IMR-90 (cell line): ENCODE measurements at regions not wholly inside any gene's neighbourhood (a gene's known extent, or its start where the extent isn't known, plus 50 kb on each side); places are given as distances from the start of the nearest gene placed in this dataset.

ENCODE experiments used
- ATAC-seq: fragments of 200-7000 bp; cut with Tn5 transposase; 2 replicates; pipeline ENCODE4 v1.9.1; 2020; ENCODE audit warnings: low read depth, mild to moderate bottlenecking, moderate library complexity
- BruUV-seq: library from RNA; stranded (reverse); fragments of 400-500 nt; replicated peaks from 2 replicates; lab custom pipeline; 2021; lab: Mats Ljungman, UMichigan
- CTCF ChIA-PET: fragments of 300-600 bp; formaldehyde crosslinking; extraction: SDS; loops from one replicate; lab custom pipeline; 2021; ENCODE audit warnings: antibody characterized with exemption; lab: Yijun Ruan, JAX
- POLR2A ChIA-PET: fragments of 300-600 bp; sonication (Branson Sonifier 250); formaldehyde crosslinking; loops from one replicate; lab custom pipeline; 2022; ENCODE audit warnings: antibody characterized with exemption; ENCODE audit not compliant: unreplicated experiment; lab: Charles Lee
- DNase-seq: peaks from one replicate; pipeline ENCODE4 v3.0.0; 2013
- H2AFZ ChIP-seq: replicated peaks from 2 replicates; pipeline ENCODE3; 2013; ENCODE audit warnings: low read length, mild to moderate bottlenecking; ENCODE audit not compliant: poor library complexity
- H2AK5ac ChIP-seq: 2 replicates; pipeline ENCODE4 v1.6.1; 2013; ENCODE audit warnings: low read depth, low read length, inconsistent platforms
- H2AK9ac ChIP-seq: replicated peaks from 2 replicates; pipeline ENCODE3; 2013; ENCODE audit warnings: mild to moderate bottlenecking, low read depth, low read length, moderate library complexity; ENCODE audit not compliant: poor library complexity
- H2BK120ac ChIP-seq: 2 replicates; pipeline ENCODE4 v1.6.1; 2013; ENCODE audit warnings: low read depth, low read length, inconsistent platforms
- H2BK15ac ChIP-seq: 3 replicates; pipeline ENCODE4 v1.6.1; 2013; ENCODE audit warnings: low read depth, low read length, inconsistent platforms
- H2BK20ac ChIP-seq: 2 replicates; pipeline ENCODE4 v1.6.1; 2013; ENCODE audit warnings: low read depth, mild to moderate bottlenecking, inconsistent platforms, low read length, moderate library complexity
- H2BK5ac ChIP-seq: 2 replicates; pipeline ENCODE4 v1.6.1; 2013; ENCODE audit warnings: mild to moderate bottlenecking, low read depth, low read length, inconsistent platforms; ENCODE audit not compliant: poor library complexity, severe bottlenecking
- H3K14ac ChIP-seq: replicated peaks from 2 replicates; pipeline ENCODE4 v1.6.1; 2013; ENCODE audit warnings: low read depth, low read length, inconsistent platforms
- H3K18ac ChIP-seq: 2 replicates; pipeline ENCODE4 v1.6.1; 2013; ENCODE audit warnings: low read depth, low read length, control low read depth
- H3K23ac ChIP-seq: 2 replicates; pipeline ENCODE4 v1.6.1; 2013; ENCODE audit warnings: low read depth, low read length, inconsistent platforms
- H3K27ac ChIP-seq: 2 replicates; pipeline ENCODE4 v1.5.1; 2013; ENCODE audit warnings: mild to moderate bottlenecking, control low read depth, low read length; ENCODE audit not compliant: insufficient read depth
- H3K27me3 ChIP-seq: 2 replicates; pipeline ENCODE4 v1.6.1; 2013; ENCODE audit warnings: low read length; ENCODE audit not compliant: control insufficient read depth, insufficient read depth
- H3K36me3 ChIP-seq: 2 replicates; pipeline ENCODE4 v1.6.1; 2013; ENCODE audit warnings: low read length, mixed read lengths; ENCODE audit not compliant: control insufficient read depth, insufficient read depth
- H3K4ac ChIP-seq: 2 replicates; pipeline ENCODE4 v1.6.1; 2013; ENCODE audit warnings: low read depth, low read length, inconsistent platforms
- H3K4me1 ChIP-seq: 2 replicates; pipeline ENCODE4 v1.6.1; 2013; ENCODE audit warnings: low read length, mixed read lengths; ENCODE audit not compliant: control insufficient read depth, insufficient read depth
- H3K4me2 ChIP-seq: 2 replicates; pipeline ENCODE4 v1.6.1; 2013; ENCODE audit warnings: low read depth, mild to moderate bottlenecking, control low read depth, low read length, moderate library complexity
- H3K4me3 ChIP-seq: 2 replicates; pipeline ENCODE4 v1.5.1; 2013; ENCODE audit warnings: low read depth, mild to moderate bottlenecking, control low read depth, low read length, moderate library complexity; ENCODE audit not compliant: insufficient read depth
- H3K56ac ChIP-seq: 2 replicates; pipeline ENCODE4 v1.6.1; 2013; ENCODE audit warnings: low read length, inconsistent platforms; ENCODE audit not compliant: insufficient read depth; ENCODE audit errors: extremely low read depth
- H3K79me1 ChIP-seq, 2 experiments: 2 replicates each; pipeline ENCODE4 v1.6.1; 2013; ENCODE audit warnings: low read length in 2 of 2, inconsistent platforms in 1 of 2, low read depth in 1 of 2
- H3K9ac ChIP-seq: 2 replicates; pipeline ENCODE4 v1.6.1; 2013; ENCODE audit warnings: low read depth, low read length, control low read depth
- H3K9me1 ChIP-seq: 2 replicates; pipeline ENCODE4 v1.6.1; 2013; ENCODE audit warnings: low read length, inconsistent platforms; ENCODE audit not compliant: insufficient read depth
- H3K9me3 ChIP-seq: 2 replicates; pipeline ENCODE4 v1.6.1; 2013; ENCODE audit warnings: low read length; ENCODE audit not compliant: control insufficient read depth, insufficient read depth
- H4K20me1 ChIP-seq: 2 replicates; pipeline ENCODE4 v1.6.1; 2013; ENCODE audit warnings: low read length, inconsistent platforms; ENCODE audit not compliant: insufficient read depth
- H4K5ac ChIP-seq: 2 replicates; pipeline ENCODE4 v1.6.1; 2013; ENCODE audit warnings: mild to moderate bottlenecking, low read depth, low read length, control low read depth
- H4K8ac ChIP-seq, 2 experiments: 2 replicates each; pipeline ENCODE4 v1.6.1; 2013; ENCODE audit warnings: low read depth in 2 of 2, low read length in 2 of 2, control low read depth in 1 of 2, inconsistent platforms in 1 of 2
- H4K91ac ChIP-seq: 2 replicates; pipeline ENCODE4 v1.6.1; 2013; ENCODE audit warnings: low read depth, low read length, inconsistent platforms; ENCODE audit not compliant: insufficient read depth
- BHLHE40 ChIP-seq: fragments of 150-350 bp; IDR thresholded peaks from 2 replicates; pipeline ENCODE4 v1.6.1; 2016; ENCODE audit warnings: mild to moderate bottlenecking, low read depth, low read length
- CHD1 ChIP-seq: IDR thresholded peaks from 2 replicates; pipeline ENCODE4 v1.6.1; 2012; ENCODE audit warnings: low read depth, low read length, improper control_type of control experiment
- FOS ChIP-seq: fragments of 150-350 bp; IDR thresholded peaks from 2 replicates; pipeline ENCODE4 v1.6.1; 2016; ENCODE audit warnings: low read depth, low read length
- MAFK ChIP-seq: IDR thresholded peaks from 2 replicates; pipeline ENCODE4 v1.6.1; 2012; ENCODE audit warnings: low read depth, low read length, improper control_type of control experiment
- MAZ ChIP-seq: IDR thresholded peaks from 2 replicates; pipeline ENCODE4 v1.6.1; 2012; ENCODE audit warnings: low read depth, mild to moderate bottlenecking, low read length, improper control_type of control experiment, moderate library complexity, borderline replicate concordance
- NFE2L2 ChIP-seq: fragments of 150-350 bp; IDR thresholded peaks from 2 replicates; pipeline ENCODE4 v1.6.1; 2016; ENCODE audit warnings: low read depth, mild to moderate bottlenecking, low read length
- RAD21 ChIP-seq: IDR thresholded peaks from 2 replicates; pipeline ENCODE4 v1.6.1; 2012; ENCODE audit warnings: low read length, improper control_type of control experiment
- RFX5 ChIP-seq: IDR thresholded peaks from 2 replicates; pipeline ENCODE4 v1.8.0; 2012; ENCODE audit warnings: low read depth, mild to moderate bottlenecking, low read length, moderate library complexity
- SMC3 ChIP-seq: fragments of 150-350 bp; IDR thresholded peaks from 2 replicates; pipeline ENCODE4 v1.6.1; 2016; ENCODE audit warnings: low read depth, mild to moderate bottlenecking, antibody characterized with exemption, low read length, moderate library complexity
- WGBS, 2 experiments: methylation state at CpG; one replicate each; pipeline versions ENCODE4 v1.1.5 to v1.1.7; 2013; ENCODE audit warnings: missing lambda C conversion rate in 2 of 2; ENCODE audit not compliant: insufficient read length in 1 of 2; ENCODE audit errors: extremely low coverage in 2 of 2; 5-methylcytosine and 5-hydroxymethylcytosine counted together
- dilution Hi-C: fragments of 300-500 bp; cut with HindIII; formaldehyde crosslinking; loops from one replicate; pipeline ENCODE4 v1.14.3; 2018; ENCODE audit warnings: low sequenced_read_pairs; ENCODE audit not compliant: unreplicated experiment
- in situ Hi-C: fragments of 300-500 bp; cut with MboI; formaldehyde crosslinking; loops from 3 replicates; pipeline ENCODE4 v1.14.3; 2019; ENCODE audit warnings: low sequenced_read_pairs, inconsistent platforms, mixed read lengths
- intact Hi-C: fragments of 100-400 bp; cut with micrococcal nuclease; formaldehyde crosslinking; loops from 2 replicates; pipeline ENCODE4 v1.10.0; 2022
- TF ChIP-seq, protein P1 (sequence below): fragments of 150-350 bp; IDR thresholded peaks from 2 replicates; pipeline ENCODE4 v1.6.1; 2017; ENCODE audit warnings: mild to moderate bottlenecking, antibody characterized with exemption, low read length, low read depth
- TF ChIP-seq, protein P2 (sequence below): conservative IDR thresholded peaks from 2 replicates; pipeline ENCODE4 v1.5.1; 2012; ENCODE audit warnings: mild to moderate bottlenecking, low read depth, low read length, improper control_type of control experiment
- TF ChIP-seq, protein P3 (sequence below): fragments of 150-350 bp; IDR thresholded peaks from 2 replicates; pipeline ENCODE4 v1.6.1; 2016; ENCODE audit warnings: low read depth, mild to moderate bottlenecking, low read length, moderate library complexity, borderline replicate concordance

DNA sequence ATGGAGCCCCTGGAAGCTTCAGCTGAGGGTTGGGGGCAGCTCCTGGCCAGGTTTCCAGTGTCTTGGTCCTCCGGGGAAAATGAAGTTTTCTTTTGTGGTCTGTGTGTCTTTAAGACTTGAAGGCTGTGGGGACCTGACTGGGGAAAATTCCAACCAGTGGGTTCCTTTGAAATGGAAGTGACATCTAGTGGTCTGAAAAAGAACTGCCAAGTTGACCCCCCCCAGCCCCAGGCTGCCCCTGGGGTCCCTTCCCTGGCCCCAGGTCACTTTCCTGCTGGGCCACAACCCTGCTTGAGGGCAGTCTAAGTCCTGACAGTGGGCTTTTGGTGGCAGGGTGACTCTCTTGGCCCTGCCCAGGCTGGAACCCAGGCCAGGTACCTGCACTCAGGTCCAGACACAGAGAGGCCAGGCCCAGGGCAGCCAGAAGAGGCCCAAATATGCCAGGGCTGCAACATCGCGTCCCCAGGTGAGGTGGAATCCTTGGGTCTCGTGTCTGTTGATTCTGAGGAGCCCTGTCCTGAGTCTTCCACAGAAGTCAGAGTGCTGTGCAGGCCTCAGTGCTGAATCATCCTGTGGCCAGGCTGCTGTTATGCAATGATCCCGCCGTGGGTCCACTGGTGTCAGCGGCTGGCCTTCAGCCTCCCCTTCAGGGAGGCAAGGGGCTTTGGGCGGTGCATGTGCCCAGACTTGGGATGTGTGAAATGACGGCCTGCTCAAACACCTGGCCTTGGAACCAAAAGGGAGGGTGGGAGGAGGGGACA is 68.4 kb downstream of the VEGFA start (continued):
- TF ChIP-seq RAD21 (peak; percentile 44), SMC3 (peak; percentile 44), FOS (peak; percentile 78), NFE2L2 (peak; percentile 86), MAZ (no peak), BHLHE40 (peak; percentile 77), RFX5 (no peak)

DNA sequence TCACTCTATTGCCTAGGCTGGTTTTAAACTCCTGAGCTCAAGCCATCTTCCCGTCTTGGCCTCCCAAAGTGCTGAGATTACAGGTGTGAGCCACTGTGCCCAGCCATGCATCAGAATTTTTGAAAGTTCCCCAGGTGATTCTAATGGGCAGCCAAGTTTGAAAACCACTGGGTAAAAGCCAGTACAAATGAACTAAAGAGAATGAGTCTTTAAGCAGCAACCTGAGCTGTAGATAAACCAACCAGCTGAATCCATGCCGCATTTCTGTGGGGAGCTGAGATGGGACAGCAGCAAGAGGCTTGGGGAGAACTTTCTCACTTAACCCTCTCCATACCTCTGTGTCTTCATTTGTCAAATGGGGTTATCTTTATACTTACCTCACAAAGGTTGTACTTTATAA is 67.5 kb downstream of the VEGFA start:
- dilution Hi-C loops: no loop called here
- no peak overlapping the region for H4K5ac ChIP-seq
- H2BK20ac ChIP-seq: peak overlapping the region; percentile 48; the same call in 1 of the 2 replicates
- no peaks in the 10 kb centered on the region for H3K79me1 ChIP-seq
- H2AK9ac ChIP-seq: no peak overlapping the region
- DNase-seq: no peak
- ChIA-PET CTCF (no interaction called here), POLR2A (no interaction called here)
- H3K9ac ChIP-seq: no peak overlapping the region
- H2AFZ ChIP-seq: no peak overlapping the region
- 0 out of 2 replicates have a peak overlapping the region, but pooled peaks have one; percentile 22 for H2AK5ac ChIP-seq
- no peak overlapping the region for H2BK5ac ChIP-seq
- H3K27ac ChIP-seq: no peak overlapping the region
- no peaks in the 10 kb centered on the region for H3K27me3 ChIP-seq
- no TSS peak for BruUV-seq
- H3K18ac ChIP-seq: peak overlapping the region; percentile 14; the same call in 1 of the 2 replicates
- H3K14ac ChIP-seq: no peak overlapping the region
- ATAC-seq: no peak
- in situ Hi-C loops: no loop called here
- H2BK120ac ChIP-seq: 0 out of 2 replicates have a peak overlapping the region, but pooled peaks have one; percentile 0
- H4K91ac ChIP-seq: peak overlapping the region; percentile 56; the same call in 1 of the 2 replicates
- no peaks in the 10 kb centered on the region for H3K9me3 ChIP-seq
- H3K4me3 ChIP-seq: no peak overlapping the region
- intact Hi-C loops: no loop called here
- H3K4me2 ChIP-seq: no peak overlapping the region
- H4K8ac ChIP-seq: no peak overlapping the region
- no peak overlapping the region for H3K23ac ChIP-seq
- peak overlapping the region; percentile 73; the same call in 1 of the 2 replicates for H3K4ac ChIP-seq
- H3K9me1 ChIP-seq: peaks cover 29% of the 10 kb centered on the region; the same call in 1 of the 2 replicates
- 33% methylated on average over 1 of the region's 2 CpGs; no CpG with 5 or more reads in 1 of the 2 experiments for WGBS, 2 experiments
- no peaks in the 10 kb centered on the region for H3K36me3 ChIP-seq
- H4K20me1 ChIP-seq: peaks cover 9% of the 10 kb centered on the region; the same call in 1 of the 2 replicates
- no peak overlapping the region for H3K56ac ChIP-seq
- H3K4me1 ChIP-seq: peaks cover 39% of the 10 kb centered on the region
- 0 out of 3 replicates have a peak overlapping the region, but pooled peaks have one; percentile 43 for H2BK15ac ChIP-seq
- TF ChIP-seq, protein P1, sequence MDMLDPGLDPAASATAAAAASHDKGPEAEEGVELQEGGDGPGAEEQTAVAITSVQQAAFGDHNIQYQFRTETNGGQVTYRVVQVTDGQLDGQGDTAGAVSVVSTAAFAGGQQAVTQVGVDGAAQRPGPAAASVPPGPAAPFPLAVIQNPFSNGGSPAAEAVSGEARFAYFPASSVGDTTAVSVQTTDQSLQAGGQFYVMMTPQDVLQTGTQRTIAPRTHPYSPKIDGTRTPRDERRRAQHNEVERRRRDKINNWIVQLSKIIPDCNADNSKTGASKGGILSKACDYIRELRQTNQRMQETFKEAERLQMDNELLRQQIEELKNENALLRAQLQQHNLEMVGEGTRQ: no peak
- TF ChIP-seq CHD1: no peak
- TF ChIP-seq, protein P2, sequence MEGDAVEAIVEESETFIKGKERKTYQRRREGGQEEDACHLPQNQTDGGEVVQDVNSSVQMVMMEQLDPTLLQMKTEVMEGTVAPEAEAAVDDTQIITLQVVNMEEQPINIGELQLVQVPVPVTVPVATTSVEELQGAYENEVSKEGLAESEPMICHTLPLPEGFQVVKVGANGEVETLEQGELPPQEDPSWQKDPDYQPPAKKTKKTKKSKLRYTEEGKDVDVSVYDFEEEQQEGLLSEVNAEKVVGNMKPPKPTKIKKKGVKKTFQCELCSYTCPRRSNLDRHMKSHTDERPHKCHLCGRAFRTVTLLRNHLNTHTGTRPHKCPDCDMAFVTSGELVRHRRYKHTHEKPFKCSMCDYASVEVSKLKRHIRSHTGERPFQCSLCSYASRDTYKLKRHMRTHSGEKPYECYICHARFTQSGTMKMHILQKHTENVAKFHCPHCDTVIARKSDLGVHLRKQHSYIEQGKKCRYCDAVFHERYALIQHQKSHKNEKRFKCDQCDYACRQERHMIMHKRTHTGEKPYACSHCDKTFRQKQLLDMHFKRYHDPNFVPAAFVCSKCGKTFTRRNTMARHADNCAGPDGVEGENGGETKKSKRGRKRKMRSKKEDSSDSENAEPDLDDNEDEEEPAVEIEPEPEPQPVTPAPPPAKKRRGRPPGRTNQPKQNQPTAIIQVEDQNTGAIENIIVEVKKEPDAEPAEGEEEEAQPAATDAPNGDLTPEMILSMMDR: no peak
- no peak for TF ChIP-seq MAFK
- TF ChIP-seq, protein P3, sequence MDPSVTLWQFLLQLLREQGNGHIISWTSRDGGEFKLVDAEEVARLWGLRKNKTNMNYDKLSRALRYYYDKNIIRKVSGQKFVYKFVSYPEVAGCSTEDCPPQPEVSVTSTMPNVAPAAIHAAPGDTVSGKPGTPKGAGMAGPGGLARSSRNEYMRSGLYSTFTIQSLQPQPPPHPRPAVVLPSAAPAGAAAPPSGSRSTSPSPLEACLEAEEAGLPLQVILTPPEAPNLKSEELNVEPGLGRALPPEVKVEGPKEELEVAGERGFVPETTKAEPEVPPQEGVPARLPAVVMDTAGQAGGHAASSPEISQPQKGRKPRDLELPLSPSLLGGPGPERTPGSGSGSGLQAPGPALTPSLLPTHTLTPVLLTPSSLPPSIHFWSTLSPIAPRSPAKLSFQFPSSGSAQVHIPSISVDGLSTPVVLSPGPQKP: no peak
- no peak for TF ChIP-seq RFX5
- TF ChIP-seq NFE2L2: no peak
- TF ChIP-seq MAZ: no peak
- TF ChIP-seq RAD21: no peak
- no peak for TF ChIP-seq BHLHE40
